NCI-H2227 (cell line): ENCODE measurements at regions not wholly inside any gene's neighbourhood (a gene's known extent, or its start where the extent isn't known, plus 50 kb on each side); places are given as distances from the start of the nearest gene placed in this dataset.

Experiments
- DNase-seq: peaks from one replicate; lab custom pipeline; 2025; ENCODE audit not compliant: unreplicated experiment; lab: John Stamatoyannopoulos, UW

DNA sequence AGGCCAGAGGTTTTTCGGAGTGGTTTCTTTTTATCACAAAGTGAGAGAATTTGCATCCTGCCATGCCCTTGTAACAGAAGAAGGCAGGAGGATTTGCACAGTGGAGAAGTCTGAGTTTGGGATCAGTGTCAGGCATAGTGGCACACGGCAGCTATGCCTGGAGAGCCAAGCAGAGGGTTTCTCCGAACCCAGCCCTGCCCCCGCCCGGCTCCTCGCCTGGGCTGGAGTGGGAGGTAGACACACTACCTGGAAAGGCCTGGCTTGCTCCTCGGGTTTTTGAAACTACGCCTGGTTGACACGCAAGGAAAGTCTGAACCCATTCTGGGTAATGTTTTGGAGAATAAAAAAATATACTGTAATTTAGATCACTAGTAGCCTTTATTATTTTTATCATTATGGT lies 1653.6 kb upstream of the TENM3 start:
- DNase-seq: no peak

DNA sequence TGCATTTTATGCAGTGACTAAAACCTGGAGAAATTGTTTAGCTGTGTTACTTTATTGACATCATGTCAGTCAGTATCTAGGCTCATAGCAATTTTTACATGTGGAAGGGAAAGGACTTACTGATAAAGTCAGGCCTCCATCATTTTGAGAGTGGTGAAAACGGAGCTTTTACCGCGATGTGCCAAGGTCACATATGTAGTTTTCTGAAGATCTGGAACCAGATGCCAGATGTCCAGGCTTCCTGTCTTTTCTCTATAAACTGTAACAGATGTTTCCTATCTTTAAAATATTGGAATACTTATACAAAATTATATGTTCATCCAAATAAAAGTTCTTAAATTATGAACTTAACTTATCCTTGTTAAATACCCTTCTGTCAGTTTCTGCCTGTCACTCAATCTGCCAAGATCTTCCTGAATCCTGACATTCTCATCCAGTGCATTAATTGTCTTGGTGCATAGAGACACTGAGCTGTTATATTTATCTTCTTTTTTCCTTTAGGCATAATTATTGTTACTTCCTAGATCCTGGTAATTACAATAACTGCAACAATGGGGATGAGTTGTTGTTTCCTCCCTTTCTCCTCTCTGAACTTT lies 1646.2 kb upstream of the TENM3 start:
- DNase-seq: no peak

- no peak for DNase-seq
Measured at GRCh38 chr4:180598281-180598680, 1644.9 kb upstream of the TENM3 start.

DNA sequence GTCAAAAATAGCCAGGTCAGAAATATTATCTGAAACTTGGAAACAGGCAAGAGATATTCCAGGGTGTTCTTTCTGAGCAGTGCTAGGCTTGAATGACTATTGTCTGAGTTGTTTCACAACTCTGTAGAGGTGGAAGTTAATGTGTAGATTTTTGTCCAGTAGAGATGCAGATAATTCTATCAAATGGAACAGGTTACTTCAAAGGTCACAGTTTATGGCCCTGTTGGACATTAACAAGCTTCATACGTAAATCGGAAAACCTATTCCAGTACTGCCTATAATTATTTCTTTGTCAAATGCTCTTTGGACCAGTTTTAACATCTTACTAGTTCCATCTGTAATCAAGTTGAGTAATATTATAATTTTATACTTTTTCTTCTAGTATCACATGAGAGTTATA lies 1639.4 kb upstream of the TENM3 start:
- DNase-seq: no peak

DNA sequence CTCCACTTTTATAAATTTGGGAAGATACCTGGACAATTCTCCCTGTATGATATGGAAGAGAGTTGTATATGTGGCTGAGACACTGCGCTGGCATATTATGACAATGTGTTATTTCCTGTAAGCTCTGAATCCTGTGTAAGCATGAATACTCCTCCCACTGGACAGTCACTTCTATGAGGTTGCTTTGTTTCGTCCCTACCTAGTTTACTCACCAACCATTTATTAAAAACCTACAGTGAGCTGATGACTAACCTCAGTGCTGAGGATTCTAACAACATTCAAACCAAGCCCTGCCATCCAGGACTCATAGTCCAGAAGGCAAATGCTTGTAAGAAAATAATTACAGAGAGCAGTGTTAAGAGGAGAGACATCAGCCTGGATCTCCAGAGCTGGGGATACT lies 1632.9 kb upstream of the TENM3 start:
- no peak for DNase-seq

DNA sequence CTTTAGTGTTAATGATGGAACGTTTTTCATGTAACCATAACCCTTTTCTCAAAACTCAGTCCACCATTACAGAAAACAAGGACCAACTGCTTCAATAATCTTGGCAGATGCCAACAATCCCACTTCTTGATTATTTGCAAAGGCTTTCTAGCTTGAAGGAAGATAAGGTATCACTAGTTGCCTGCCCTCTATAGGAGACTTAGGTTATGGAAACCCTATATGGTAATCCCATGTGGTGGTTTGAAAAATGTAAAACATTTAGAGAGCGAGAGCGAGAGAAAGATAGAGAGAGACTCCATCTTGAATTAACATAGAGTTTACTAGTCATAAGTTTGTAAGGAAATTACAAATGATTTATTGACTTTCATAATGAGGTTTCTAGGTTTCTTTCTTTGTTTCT lies 1627.5 kb upstream of the TENM3 start:
- no peak for DNase-seq

- DNase-seq: no peak
Measured at GRCh38 chr4:180617196-180617595, 1626.0 kb upstream of the TENM3 start.

DNA sequence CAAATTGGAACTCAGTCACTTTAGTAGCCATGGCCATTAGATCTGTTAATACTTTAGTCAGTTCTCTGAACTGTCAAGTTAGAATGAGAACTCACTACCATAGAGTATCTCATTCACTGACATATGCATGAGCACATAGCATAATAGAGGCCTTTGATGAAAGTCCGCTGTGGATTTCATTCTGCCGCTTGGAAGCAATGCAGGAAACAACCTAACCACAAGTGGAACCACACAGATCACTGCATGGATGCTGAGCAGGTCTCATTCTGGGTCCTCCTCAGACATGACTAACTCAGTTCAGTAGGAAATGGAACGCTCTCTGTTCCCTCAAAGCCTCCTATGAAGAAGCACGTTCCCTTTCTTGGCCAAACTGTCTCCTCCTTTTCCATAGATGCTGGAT lies 1624.8 kb upstream of the TENM3 start:
- DNase-seq: no peak

GRCh38 chr4:180619440-180619839 lies 1623.8 kb upstream of the TENM3 start:
- no peak for DNase-seq

DNA sequence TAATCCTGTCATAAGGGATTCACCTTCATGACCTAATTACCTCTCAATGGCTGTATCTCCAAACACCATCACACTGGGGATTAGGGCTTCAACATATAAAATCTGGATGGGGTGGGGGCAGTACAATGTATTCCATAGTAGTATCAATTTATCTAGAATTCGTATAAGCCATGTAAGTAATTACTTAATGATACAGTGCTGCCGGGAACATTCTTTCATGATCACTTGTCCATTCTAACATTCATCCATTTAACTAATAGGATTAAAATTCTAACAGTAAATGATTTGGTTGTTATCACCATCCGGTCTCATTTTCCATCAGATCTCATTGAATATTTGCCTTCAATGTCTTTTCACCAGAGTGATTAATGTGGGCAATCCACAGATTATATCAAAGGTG lies 1620.9 kb upstream of the TENM3 start:
- no peak for DNase-seq

DNA sequence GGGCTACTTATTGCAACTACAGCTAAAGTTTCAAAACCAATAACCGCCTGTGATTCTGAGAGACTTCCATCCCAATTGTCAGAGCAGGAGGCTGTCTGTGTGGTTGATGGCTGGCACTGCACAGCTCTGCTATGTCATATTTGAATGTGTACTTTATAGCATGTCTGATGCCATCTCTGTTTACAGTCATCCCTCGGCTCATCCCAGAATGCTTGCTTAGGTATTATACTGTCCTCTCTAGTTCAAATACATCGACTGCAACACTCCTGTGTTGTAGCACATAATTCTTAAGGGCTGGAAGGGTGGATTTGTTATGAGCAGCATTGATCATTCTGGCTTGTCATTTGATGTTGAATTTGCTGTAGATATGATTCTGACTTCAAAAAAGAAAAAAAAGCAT lies 1617.5 kb upstream of the TENM3 start:
- no peak for DNase-seq

DNA sequence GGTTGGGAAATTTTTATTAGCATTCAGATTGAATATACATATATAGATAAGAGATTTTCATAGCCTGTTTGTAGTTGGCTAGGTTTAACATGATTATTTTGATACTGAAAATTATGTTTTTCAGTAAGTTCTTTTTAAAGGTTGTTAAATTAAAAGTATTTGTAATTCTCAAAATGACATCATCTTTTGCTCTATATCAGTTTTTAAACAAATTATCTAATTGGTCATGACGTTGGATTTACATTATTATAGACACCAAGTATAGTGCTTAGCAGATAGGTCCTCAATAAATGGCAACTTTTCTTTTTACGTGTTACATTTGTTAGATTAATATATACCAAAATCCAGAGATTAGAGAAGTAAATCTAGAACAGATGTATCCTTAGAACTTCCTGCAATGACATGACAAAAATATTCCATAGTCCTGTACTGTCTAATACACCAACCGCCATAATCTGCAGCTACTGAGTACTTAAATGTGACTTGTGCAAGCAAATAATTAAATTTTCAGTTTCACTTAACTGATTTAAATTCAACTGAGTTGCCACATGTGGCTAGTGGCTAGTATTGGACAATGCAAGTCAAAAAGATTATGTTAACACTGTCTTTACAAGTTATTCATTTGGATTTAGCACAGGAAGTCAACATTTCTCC lies 1613.1 kb upstream of the TENM3 start:
- DNase-seq: no peak

DNA sequence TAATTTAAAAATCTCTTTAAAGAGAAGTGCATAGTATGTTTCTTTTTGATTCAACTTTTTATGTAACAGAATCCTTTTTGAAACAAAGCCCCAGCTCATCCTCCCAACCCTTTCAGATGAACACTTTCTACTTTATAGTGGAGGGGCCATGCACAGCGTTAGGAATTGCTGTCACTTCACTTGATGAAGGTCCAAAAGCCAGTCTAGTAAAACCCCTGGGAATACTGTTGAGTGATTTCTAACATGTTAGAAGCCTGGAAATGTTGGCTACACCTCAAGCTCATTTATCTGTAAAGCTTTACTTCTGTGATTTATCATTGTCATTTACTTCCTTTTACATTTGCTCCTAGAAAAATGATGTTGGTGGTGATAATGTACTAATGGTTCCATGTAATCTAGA lies 1608.9 kb upstream of the TENM3 start:
- no peak for DNase-seq

- no peak for DNase-seq
Measured at GRCh38 chr4:180635281-180635680, 1607.9 kb upstream of the TENM3 start.

DNA sequence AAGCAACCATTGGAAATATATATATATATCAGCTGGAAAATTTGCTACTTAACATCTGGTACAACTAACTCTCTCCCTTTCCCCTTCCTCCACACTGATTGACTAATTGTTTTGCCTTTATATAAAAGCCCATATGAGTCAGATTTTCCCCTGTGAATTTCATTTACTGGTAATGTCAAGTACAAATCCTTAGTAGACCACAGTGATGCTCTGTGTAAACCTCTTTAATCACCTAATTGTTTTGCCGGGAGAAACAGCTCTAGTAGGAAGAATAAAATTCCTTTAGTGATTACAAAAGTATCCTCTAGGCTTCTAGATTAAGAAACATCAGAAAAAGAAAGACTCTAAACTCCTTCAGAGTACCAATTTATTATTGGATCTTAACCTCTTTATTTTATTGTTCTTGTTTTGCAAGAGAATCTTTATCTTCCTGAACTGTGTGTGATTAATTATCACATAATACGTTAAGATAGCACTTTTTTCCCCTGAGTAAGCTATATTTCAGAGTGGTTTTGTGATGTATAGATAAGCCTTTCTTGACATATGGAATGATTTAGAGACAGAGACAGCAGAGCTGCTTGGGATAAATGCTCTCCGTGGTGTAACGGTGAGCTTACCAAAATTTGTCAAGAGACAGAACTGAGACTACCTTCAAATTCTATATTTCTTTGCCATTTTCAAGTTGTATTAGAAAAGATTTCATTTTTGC lies 1606.4 kb upstream of the TENM3 start:
- no peak for DNase-seq

DNA sequence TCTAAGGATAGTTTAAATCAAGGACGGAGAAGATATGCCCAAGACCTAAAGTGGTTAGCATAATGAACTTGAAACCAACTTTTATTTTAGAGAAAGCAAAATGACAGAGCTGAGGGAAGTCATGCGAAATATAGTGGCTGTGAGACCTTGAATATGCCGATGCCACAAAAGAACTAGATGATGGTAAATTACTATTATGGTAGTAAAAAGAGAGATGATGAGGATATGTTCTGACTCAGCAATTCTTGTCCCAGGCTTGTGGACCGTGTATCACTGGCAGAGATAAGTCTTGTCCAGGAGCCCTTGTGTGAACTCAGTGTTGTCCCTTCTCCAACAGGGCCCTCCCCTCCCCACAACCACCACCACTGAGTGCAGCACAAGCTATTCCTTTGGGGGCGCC lies 1605.6 kb upstream of the TENM3 start:
- no peak for DNase-seq

DNA sequence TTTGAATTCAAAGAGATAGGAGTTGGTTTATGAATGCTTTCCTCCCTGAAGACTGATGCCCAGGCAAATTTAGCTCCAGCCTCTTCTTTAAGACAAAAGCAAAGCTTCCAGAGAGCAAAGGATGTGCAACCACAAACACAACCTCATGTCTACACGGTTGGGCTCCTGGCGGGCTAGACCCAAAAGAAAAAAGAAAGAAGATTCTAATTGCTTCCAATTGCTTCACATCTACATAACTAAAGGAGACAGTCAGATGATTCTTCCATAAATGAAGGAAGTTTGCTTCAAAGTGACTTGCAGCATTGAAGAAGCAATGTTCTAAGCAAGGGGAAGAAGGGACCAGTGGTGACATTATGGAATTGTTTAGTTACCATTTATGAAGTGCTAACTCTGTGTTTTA lies 1603.0 kb upstream of the TENM3 start:
- DNase-seq: no peak

GRCh38 chr4:180641495-180641894 lies 1601.7 kb upstream of the TENM3 start:
- no peak for DNase-seq

GRCh38 chr4:180642732-180643131 lies 1600.5 kb upstream of the TENM3 start:
- no peak for DNase-seq

DNA sequence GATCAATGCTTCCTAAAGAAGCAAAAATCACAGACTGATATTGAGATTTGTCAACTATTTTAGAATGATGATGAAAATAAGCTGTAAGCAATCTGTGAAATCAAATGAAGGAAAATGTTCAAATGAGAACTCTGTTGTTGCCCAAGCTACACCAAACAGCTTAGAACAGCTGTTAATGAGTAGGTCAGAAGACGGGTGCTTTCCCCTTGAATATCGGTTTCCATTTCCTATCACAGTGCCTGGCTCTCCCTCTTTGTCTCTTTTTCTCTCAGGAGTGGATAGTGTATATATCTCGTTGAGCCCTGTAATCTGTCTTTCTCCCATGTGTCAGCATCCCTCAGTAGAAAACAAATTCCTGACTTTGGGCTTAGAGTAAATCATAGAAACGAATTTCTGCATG lies 1592.9 kb upstream of the TENM3 start:
- DNase-seq: no peak

- DNase-seq: no peak
Measured at GRCh38 chr4:180652533-180652932, 1590.7 kb upstream of the TENM3 start.

DNA sequence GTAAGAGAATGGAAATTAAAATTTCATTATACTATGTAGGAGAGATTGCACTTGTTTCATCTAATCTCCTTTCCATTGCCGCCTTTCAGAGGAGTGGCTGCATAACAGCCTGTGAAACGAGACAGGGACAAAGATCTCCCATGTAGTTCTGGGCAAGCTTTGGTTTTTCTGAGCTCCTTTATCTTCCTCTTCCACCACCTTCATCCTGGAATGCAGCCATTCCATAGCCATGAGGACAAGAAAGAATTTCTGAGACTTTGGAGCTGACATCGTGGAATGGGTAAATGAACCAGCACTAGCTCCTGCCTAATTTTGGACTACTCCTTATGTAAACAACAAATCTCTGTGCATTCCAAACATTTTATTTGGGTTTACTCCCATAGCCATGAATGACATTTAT lies 1587.3 kb upstream of the TENM3 start:
- DNase-seq: no peak

DNA sequence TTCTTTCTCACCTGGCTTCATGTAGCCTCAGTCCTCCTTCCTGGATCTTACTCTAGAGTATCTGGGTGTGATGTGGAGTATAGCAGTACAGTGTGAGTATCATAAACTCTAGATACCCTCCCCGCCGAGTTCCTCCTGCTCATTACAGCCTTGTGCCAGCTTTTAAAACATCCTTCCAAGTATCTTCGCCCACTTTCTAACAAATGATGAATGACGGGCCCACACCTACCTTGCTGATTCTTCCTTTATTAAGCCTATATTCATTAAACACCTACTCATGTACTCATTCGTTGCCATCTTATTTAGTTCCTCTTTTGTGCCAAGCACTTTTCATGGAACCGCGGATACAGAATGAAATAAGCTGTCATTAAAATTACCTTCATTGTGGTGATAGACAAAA lies 1585.3 kb upstream of the TENM3 start:
- DNase-seq: no peak
